OCI-LY3 (cell line): ENCODE measurements at regions not wholly inside any gene's neighbourhood (a gene's known extent, or its start where the extent isn't known, plus 50 kb on each side); places are given as distances from the start of the nearest gene placed in this dataset.
"Not testable (repeated sequence)": the region's sequence is repeated elsewhere in the genome, so short reads cannot be mapped to it uniquely, and the experiment has no call there.

ENCODE experiments used
- H2AFZ ChIP-seq: fragments of 200-600, 300-600 bp; shearing (Covaris generic); 2 replicates; pipeline ENCODE4 v1.6.0; 2014; ENCODE audit warnings: antibody characterized with exemption, low read depth, low read length
- H3K27ac ChIP-seq: fragments of 200-600, 300-600 bp; sonication (generic); 2 replicates; pipeline ENCODE4 v1.5.1; 2014; ENCODE audit warnings: mild to moderate bottlenecking, low read length, moderate library complexity, mixed read lengths
- H3K27me3 ChIP-seq: fragments of 200-600, 300-600 bp; sonication (generic); 2 replicates; pipeline ENCODE4 v1.6.1; 2014; ENCODE audit warnings: low read depth, low read length, mixed read lengths
- H3K36me3 ChIP-seq: fragments of 200-600, 300-600 bp; sonication (generic); replicated peaks from 2 replicates; pipeline ENCODE3; 2014; ENCODE audit warnings: low read depth, low read length, mixed read lengths
- H3K4me1 ChIP-seq: fragments of 300-600, 200-600 bp; sonication (generic); 2 replicates; pipeline ENCODE4 v1.6.1; 2014; ENCODE audit warnings: low read length, mixed read lengths
- H3K4me2 ChIP-seq: fragments of 200-600, 300-600 bp; sonication (generic); 2 replicates; pipeline ENCODE4 v1.6.1; 2014; ENCODE audit warnings: low read length, mixed read lengths
- H3K4me3 ChIP-seq: fragments of 300-600, 200-600 bp; sonication (generic); 2 replicates; pipeline ENCODE4 v1.5.1; 2014; ENCODE audit warnings: antibody characterized with exemption, mild to moderate bottlenecking, low read length, moderate library complexity
- H3K79me2 ChIP-seq: fragments of 300-600, 200-600 bp; shearing (Covaris generic); 2 replicates; pipeline ENCODE4 v1.6.1; 2014; ENCODE audit warnings: mild to moderate bottlenecking, low read length, mixed read lengths
- H3K9ac ChIP-seq: fragments of 300-600, 200-600 bp; shearing (Covaris generic); 2 replicates; pipeline ENCODE4 v1.6.0; 2014; ENCODE audit warnings: mild to moderate bottlenecking, low read length, moderate library complexity
- H3K9me3 ChIP-seq: fragments of 200-600, 300-600 bp; shearing (Covaris generic); 2 replicates; pipeline ENCODE4 v1.6.1; 2014; ENCODE audit warnings: low read length, mixed read lengths; ENCODE audit not compliant: insufficient read depth
- H4K20me1 ChIP-seq: fragments of 200-600, 300-600 bp; sonication (generic); 2 replicates; pipeline ENCODE4 v1.6.1; 2016; ENCODE audit warnings: low read length, mixed read lengths; ENCODE audit not compliant: insufficient read depth
- EZH2phosphoT487 ChIP-seq: fragments of 200-600 bp; shearing (Covaris generic); IDR thresholded peaks from 2 replicates; pipeline ENCODE4 v1.6.1; 2018; ENCODE audit warnings: antibody characterized with exemption, mixed run types, low read depth
- TF ChIP-seq, protein P1 (sequence below): fragments of 200-600, 300-600 bp; sonication (generic); IDR thresholded peaks from 2 replicates; pipeline ENCODE4 v1.5.1; 2014; ENCODE audit warnings: antibody characterized with exemption, low read length, low read depth

DNA sequence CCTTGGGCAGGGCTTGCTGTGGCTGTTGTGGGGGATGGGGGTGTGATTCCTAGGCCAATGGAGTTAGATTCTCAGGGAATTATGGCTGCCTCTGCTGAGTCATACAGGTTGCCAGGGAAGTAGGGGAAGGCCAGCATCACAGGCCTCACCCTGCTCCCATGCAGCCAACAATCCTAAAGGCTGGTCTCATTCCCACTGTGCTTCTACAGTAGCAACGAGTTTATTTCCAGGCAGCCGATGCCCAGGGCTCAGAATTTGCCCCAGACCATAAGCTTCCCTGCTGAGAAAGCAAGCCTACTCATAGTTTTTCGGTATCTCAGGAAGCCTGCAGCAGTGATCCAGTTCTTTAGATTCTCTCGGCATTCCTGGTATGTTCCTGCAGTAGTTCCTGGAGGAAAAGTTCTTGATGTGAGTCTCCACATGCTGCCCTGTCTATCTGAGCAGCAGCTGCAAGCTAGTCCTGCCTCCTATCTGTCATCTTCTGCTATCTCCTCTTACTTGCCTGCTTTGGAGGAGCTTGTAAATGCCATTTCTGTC is 59.3 kb upstream of the SELENOP start:
- Histone ChIP-seq H3K4me1 (no peaks in the 10 kb centered on the region), H3K4me3 (no peak overlapping the region), H2AFZ (no peak overlapping the region), H3K9ac (no peak overlapping the region), H3K27me3 (no peaks in the 10 kb centered on the region), H3K4me2 (no peak overlapping the region), H3K27ac (no peak overlapping the region), H3K79me2 (no peaks in the 10 kb centered on the region), H3K36me3 (no peaks in the 10 kb centered on the region), H4K20me1 (no peaks in the 10 kb centered on the region), H3K9me3 (no peaks in the 10 kb centered on the region)
- TF ChIP-seq, protein P1, sequence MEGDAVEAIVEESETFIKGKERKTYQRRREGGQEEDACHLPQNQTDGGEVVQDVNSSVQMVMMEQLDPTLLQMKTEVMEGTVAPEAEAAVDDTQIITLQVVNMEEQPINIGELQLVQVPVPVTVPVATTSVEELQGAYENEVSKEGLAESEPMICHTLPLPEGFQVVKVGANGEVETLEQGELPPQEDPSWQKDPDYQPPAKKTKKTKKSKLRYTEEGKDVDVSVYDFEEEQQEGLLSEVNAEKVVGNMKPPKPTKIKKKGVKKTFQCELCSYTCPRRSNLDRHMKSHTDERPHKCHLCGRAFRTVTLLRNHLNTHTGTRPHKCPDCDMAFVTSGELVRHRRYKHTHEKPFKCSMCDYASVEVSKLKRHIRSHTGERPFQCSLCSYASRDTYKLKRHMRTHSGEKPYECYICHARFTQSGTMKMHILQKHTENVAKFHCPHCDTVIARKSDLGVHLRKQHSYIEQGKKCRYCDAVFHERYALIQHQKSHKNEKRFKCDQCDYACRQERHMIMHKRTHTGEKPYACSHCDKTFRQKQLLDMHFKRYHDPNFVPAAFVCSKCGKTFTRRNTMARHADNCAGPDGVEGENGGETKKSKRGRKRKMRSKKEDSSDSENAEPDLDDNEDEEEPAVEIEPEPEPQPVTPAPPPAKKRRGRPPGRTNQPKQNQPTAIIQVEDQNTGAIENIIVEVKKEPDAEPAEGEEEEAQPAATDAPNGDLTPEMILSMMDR = no peak
- no peak for TF ChIP-seq EZH2phosphoT487

DNA sequence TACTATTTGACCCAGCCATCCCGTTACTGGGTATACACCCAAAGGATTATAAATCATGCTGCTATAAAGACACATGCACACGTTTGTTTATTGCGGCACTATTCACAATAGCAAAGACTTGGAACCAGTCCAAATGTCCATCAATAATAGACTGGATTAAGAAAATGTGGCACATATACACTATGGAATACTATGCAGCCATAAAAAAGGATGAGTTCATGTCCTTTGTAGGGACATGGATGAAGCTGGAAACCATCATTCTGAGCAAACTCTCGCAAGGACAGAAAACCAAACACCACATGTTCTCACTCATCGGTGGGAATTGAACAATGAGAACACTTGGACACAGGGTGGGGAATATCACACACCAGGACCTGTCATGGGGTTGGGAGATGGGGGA is 56.7 kb upstream of the SELENOP start:
- H4K20me1 ChIP-seq, H3K27me3 ChIP-seq, H3K4me3 ChIP-seq, H3K36me3 ChIP-seq, H3K4me1 ChIP-seq, H3K9ac ChIP-seq, H3K27ac ChIP-seq, H3K79me2 ChIP-seq, H3K4me2 ChIP-seq, H3K9me3 ChIP-seq, H2AFZ ChIP-seq: not testable (repeated sequence)

DNA sequence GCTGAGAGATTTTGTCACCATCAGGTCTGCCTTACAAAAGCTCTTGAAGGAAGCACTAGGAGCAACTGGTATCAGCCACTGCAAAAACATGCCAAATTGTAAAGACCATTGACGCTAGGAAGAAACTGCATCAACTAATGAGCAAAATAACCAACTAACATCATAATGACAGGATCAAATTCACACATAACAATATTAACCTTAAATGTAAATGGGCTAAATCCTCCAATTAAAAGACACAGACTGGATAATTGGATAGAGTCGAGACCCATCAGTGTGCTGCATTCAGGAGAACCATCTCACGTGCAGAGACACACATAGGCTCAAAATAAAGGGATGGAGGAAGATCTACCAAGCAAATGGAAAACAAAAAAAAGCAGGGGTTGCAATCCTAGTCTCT is 53.1 kb upstream of the SELENOP start:
- not testable (repeated sequence) for H3K4me3 ChIP-seq, H3K36me3 ChIP-seq, H3K9me3 ChIP-seq, H3K79me2 ChIP-seq, H3K27ac ChIP-seq, H3K4me1 ChIP-seq, H3K4me2 ChIP-seq, H3K9ac ChIP-seq, H2AFZ ChIP-seq, H4K20me1 ChIP-seq, H3K27me3 ChIP-seq
